ENCODE measurements at regions not wholly inside any gene's neighbourhood (a gene's known extent, or its start where the extent isn't known, plus 50 kb on each side); places are given as distances from the start of the nearest gene placed in this dataset.
A peak's percentile ranks its signal among the peaks of the same experiment; 100 is the strongest.

- H3K27me3 ChIP-seq = no peaks in the 10 kb centered on the region
- no peaks in the 10 kb centered on the region for H3K4me1 ChIP-seq
- 63 to 72% methylated on average over 8 of the region's 8 CpGs for WGBS, 2 donors
- DNase-seq = no peak
- H3K36me3 ChIP-seq = no peaks in the 10 kb centered on the region
- H3K9me3 ChIP-seq = no peaks in the 10 kb centered on the region
- no peak for TF ChIP-seq POLR2A (IDR thresholded peaks at IDR 0.05)
- no peak for TF ChIP-seq CTCF (IDR thresholded peaks at IDR 0.05)
- intact Hi-C loops (cut with DNase I) = no loop called here
- H3K4me3 ChIP-seq (replicated peaks in 1 of 3) = no peak overlapping the region
- no peak overlapping the region for H3K27ac ChIP-seq
Measured at GRCh38 chr2:118548880-118549488, 298.5 kb downstream of the EN1 start.

GRCh38 chr2:118539290-118539689, 308.2 kb downstream of the EN1 start:
- DNase-seq = peak; percentile 48 to 63
- H3K9me3 ChIP-seq = no peaks in the 10 kb centered on the region
- WGBS, 2 donors = 52 to 57% methylated on average over 7 of the region's 7 CpGs

GRCh38 chr2:118536306-118536705, 311.1 kb downstream of the EN1 start:
- TF ChIP-seq CTCF (IDR thresholded peaks at IDR 0.05) (no peak), POLR2A (IDR thresholded peaks at IDR 0.05) (no peak)
- no peak overlapping the region for H3K4me3 ChIP-seq (replicated peaks in 1 of 3)
- intact Hi-C loops (cut with DNase I) = no loop called here
- DNase-seq = no peak
- 83 to 91% methylated on average over 4 of the region's 4 CpGs for WGBS, 2 donors
- no peaks in the 10 kb centered on the region for H3K27me3 ChIP-seq
- no peaks in the 10 kb centered on the region for H3K9me3 ChIP-seq
- H3K36me3 ChIP-seq = no peaks in the 10 kb centered on the region
- H3K27ac ChIP-seq = no peak overlapping the region
- H3K4me1 ChIP-seq = no peaks in the 10 kb centered on the region

More at GRCh38 chr2:118539290-118539689, 308.2 kb downstream of the EN1 start:
- peak in 5 of 6 experiments; percentile 13 to 43 (median 27) for TF ChIP-seq CTCF (IDR thresholded peaks at IDR 0.05)
- no peak for TF ChIP-seq POLR2A (IDR thresholded peaks at IDR 0.05)
- Histone ChIP-seq H3K36me3 (no peaks in the 10 kb centered on the region), H3K27me3 (no peaks in the 10 kb centered on the region), H3K4me1 (no peaks in the 10 kb centered on the region), H3K27ac (no peak overlapping the region), H3K4me3 (replicated peaks in 1 of 3) (no peak overlapping the region)
- intact Hi-C loops (cut with DNase I) = no loop called here

- no peaks in the 10 kb centered on the region for H3K27me3 ChIP-seq
- intact Hi-C loops (cut with DNase I) = no loop called here
- WGBS, 2 donors = 84 to 90% methylated on average over 3 of the region's 3 CpGs
Measured at GRCh38 chr2:118535818-118536212, 311.6 kb downstream of the EN1 start.

More at GRCh38 chr2:118535818-118536212, 311.6 kb downstream of the EN1 start:
- no peak for DNase-seq
- Histone ChIP-seq H3K4me3 (replicated peaks in 1 of 3) (no peak overlapping the region), H3K36me3 (no peaks in the 10 kb centered on the region), H3K27ac (no peak overlapping the region), H3K4me1 (no peaks in the 10 kb centered on the region), H3K9me3 (no peaks in the 10 kb centered on the region)
- TF ChIP-seq POLR2A (IDR thresholded peaks at IDR 0.05) (no peak), CTCF (IDR thresholded peaks at IDR 0.05) (no peak)

All from thyroid gland (tissue), 4 donors.